ENCODE measurements at regions not wholly inside any gene's neighbourhood (a gene's known extent, or its start where the extent isn't known, plus 50 kb on each side); places are given as distances from the start of the nearest gene placed in this dataset.

DNA sequence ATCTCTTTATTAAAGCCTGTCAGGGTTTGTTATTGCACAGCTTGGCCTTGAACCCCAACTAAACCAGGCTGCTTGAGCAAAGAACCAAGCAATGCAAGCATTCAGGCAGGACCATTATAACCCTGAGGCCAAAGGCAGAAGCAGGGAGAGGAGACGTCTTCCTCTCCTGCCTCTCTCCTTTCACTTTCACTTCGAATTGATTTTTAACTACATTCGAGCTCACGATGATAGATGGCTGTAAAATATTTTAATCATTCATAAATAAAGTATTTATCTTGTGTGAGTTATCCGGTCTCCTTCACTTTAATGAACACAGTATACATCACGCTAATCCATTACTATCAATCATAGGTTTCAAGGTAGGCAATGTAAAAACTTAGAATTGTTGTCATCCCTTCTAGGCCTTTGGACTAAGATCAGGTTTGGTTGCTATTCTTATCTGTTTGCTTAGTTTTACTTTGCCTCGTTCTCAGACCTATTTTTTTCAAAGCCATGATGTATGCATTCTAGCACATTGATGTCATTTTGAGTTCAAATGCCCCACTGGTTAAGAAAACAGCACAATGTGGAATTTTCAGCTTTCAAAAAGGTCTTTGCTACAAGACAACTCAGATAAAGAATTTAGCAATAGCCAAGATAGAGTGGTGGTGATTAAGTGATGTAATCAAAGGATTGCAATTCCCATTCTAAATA lies 480.2 kb upstream of the RUNX1 start:
- H4K5ac ChIP-seq (ENCODE audit: insufficient read length, low read depth, low read length): no peak overlapping the region
- no peaks in the 10 kb centered on the region for H3K9me3 ChIP-seq (ENCODE audit: control insufficient read depth, low read depth, low read length)
- H4K20me1 ChIP-seq (ENCODE audit: control insufficient read depth, insufficient read depth, insufficient read length): no peaks in the 10 kb centered on the region
- no peak overlapping the region for H3K4ac ChIP-seq (ENCODE audit: low read depth, low read length)
- no peak overlapping the region for H3K18ac ChIP-seq (ENCODE audit: insufficient read length, low read depth, low read length)
- H3K79me2 ChIP-seq (ENCODE audit: insufficient read depth, low read length): no peaks in the 10 kb centered on the region
- no peak overlapping the region for H3K27ac ChIP-seq (ENCODE audit: insufficient read length, low read depth, low read length)
- H3K4me1 Mint-ChIP-seq: peaks cover 9 to 13% of the 10 kb centered on the region in 2 experiments
- H2BK20ac ChIP-seq (ENCODE audit: low read depth, low read length, poor library complexity, severe bottlenecking): no peak overlapping the region
- no peak overlapping the region for H2BK5ac ChIP-seq (ENCODE audit: insufficient read length, low read length)
- no peak overlapping the region for H4K8ac ChIP-seq (replicated peaks; ENCODE audit: insufficient read length, low read depth, low read length)
- no peak overlapping the region for H4K91ac ChIP-seq (ENCODE audit: insufficient read length, low read depth, low read length)
- H3K56ac ChIP-seq (ENCODE audit: insufficient read length, low read depth, low read length): no peak overlapping the region
- H3K9me3 Mint-ChIP-seq: peaks cover 10 to 14% of the 10 kb centered on the region in 2 experiments
- TF ChIP-seq, protein P1, sequence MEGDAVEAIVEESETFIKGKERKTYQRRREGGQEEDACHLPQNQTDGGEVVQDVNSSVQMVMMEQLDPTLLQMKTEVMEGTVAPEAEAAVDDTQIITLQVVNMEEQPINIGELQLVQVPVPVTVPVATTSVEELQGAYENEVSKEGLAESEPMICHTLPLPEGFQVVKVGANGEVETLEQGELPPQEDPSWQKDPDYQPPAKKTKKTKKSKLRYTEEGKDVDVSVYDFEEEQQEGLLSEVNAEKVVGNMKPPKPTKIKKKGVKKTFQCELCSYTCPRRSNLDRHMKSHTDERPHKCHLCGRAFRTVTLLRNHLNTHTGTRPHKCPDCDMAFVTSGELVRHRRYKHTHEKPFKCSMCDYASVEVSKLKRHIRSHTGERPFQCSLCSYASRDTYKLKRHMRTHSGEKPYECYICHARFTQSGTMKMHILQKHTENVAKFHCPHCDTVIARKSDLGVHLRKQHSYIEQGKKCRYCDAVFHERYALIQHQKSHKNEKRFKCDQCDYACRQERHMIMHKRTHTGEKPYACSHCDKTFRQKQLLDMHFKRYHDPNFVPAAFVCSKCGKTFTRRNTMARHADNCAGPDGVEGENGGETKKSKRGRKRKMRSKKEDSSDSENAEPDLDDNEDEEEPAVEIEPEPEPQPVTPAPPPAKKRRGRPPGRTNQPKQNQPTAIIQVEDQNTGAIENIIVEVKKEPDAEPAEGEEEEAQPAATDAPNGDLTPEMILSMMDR (conservative IDR thresholded peaks at IDR 0.05): no peak
- H2BK12ac ChIP-seq (ENCODE audit: insufficient read length, low read depth, low read length): no peak overlapping the region
- H2AK5ac ChIP-seq (ENCODE audit: insufficient read length, low read length): no peak overlapping the region
- H3T11ph ChIP-seq (ENCODE audit: low read length): no peak overlapping the region
- no peak overlapping the region for H3K23ac ChIP-seq (ENCODE audit: insufficient read length, low read depth, low read length)
- no peak overlapping the region for H3K4me2 ChIP-seq (ENCODE audit: insufficient read depth, insufficient read length, low read length)
- no peak overlapping the region for H3K27ac Mint-ChIP-seq
- no peaks in the 10 kb centered on the region for H3K79me1 ChIP-seq (ENCODE audit: insufficient read depth, low read depth, low read length, poor library complexity, severe bottlenecking)
- no peaks in the 10 kb centered on the region; the same call in none of the 2 replicates for H3K27me3 Mint-ChIP-seq (ENCODE audit: low read depth)
- no peak overlapping the region for H2BK15ac ChIP-seq (ENCODE audit: low read depth, low read length)
- no peak overlapping the region for H2BK120ac ChIP-seq (ENCODE audit: low read depth, low read length, poor library complexity, severe bottlenecking)
- no peak overlapping the region for H2AFZ ChIP-seq (ENCODE audit: low read length)
- peaks cover 5 to 16% (median 7%) of the 10 kb centered on the region in 3 experiments for H3K36me3 Mint-ChIP-seq (ENCODE audit: insufficient read depth in 1 of 3, low read depth in 3 of 3)
- no peak overlapping the region for H3K9ac ChIP-seq (ENCODE audit: extremely low read depth, insufficient read length, low read length)
- H3K4me3 Mint-ChIP-seq: no peak overlapping the region
- H3K14ac ChIP-seq (ENCODE audit: insufficient read depth, low read length): no peak overlapping the region
- H3K4me1 ChIP-seq (ENCODE audit: insufficient read depth, low read length): no peaks in the 10 kb centered on the region
- H3K23me2 ChIP-seq (ENCODE audit: insufficient read length, low read depth, low read length, poor library complexity, severe bottlenecking): no peaks in the 10 kb centered on the region
- no peaks in the 10 kb centered on the region for H3K27me3 ChIP-seq (ENCODE audit: insufficient read depth, low read length)
- no CpG with 5 or more reads among the region's 7 CpGs for WGBS (ENCODE audit: extremely low coverage, insufficient read length, low lambda C conversion rate)
- DNase-seq: no peak

All from H9 (cell line).